Natural killer cell (primary cell): ENCODE measurements at regions not wholly inside any gene's neighbourhood (a gene's known extent, or its start where the extent isn't known, plus 50 kb on each side); places are given as distances from the start of the nearest gene placed in this dataset.

Source experiments
- ATAC-seq, 3 donors: fragments of 150-1000 bp in 2 of 3; fragments of 200-7000 bp in 1 of 3; cut with Tn5 transposase; 1 replicate in 1 of 3; 2 replicates in 2 of 3; pipeline ENCODE4 v1.10.0; 2021; ENCODE audit warnings: mild to moderate bottlenecking in 2 of 3, moderate library complexity in 2 of 3
- DNase-seq, 2 donors: peaks; one replicate each; pipeline versions ENCODE4 v3.0.0 to v3.0.0-alpha.2; 2013 to 2021; ENCODE audit warnings: mixed read lengths in 1 of 2
- H3K27ac ChIP-seq: one replicate; pipeline ENCODE4 v1.5.1; 2013; ENCODE audit warnings: mild to moderate bottlenecking, low read length
- H3K27me3 ChIP-seq: one replicate; pipeline ENCODE4 v1.6.1; 2013; ENCODE audit warnings: low read length; ENCODE audit not compliant: control insufficient read depth, insufficient read depth
- H3K36me3 ChIP-seq: one replicate; pipeline ENCODE4 v1.6.1; 2013; ENCODE audit warnings: low read length; ENCODE audit not compliant: control insufficient read depth, insufficient read depth
- H3K4me1 ChIP-seq: one replicate; pipeline ENCODE4 v1.6.1; 2013; ENCODE audit warnings: low read length; ENCODE audit not compliant: control insufficient read depth, insufficient read depth
- H3K4me3 ChIP-seq: one replicate; pipeline ENCODE4 v1.5.1; 2013; ENCODE audit warnings: low read length
- H3K9me3 ChIP-seq: one replicate; pipeline ENCODE4 v1.6.1; 2013; ENCODE audit warnings: low read length; ENCODE audit not compliant: control insufficient read depth, insufficient read depth
- H3K27ac Mint-ChIP-seq, 2 donors: one replicate each; pipeline ENCODE4 v1.8.0; 2022; ENCODE audit warnings: mild to moderate bottlenecking in 2 of 2, mixed read lengths in 2 of 2, moderate library complexity in 1 of 2
- H3K27me3 Mint-ChIP-seq, 2 donors: one replicate each; pipeline ENCODE4 v1.8.0; 2022; ENCODE audit warnings: low read depth in 2 of 2, mixed read lengths in 2 of 2
- H3K36me3 Mint-ChIP-seq: one replicate; pipeline ENCODE4 v1.8.0; 2022; ENCODE audit warnings: mixed read lengths
- H3K4me1 Mint-ChIP-seq, 2 donors: one replicate each; pipeline ENCODE4 v1.8.0; 2022; ENCODE audit warnings: mixed read lengths in 2 of 2
- H3K4me3 Mint-ChIP-seq: one replicate; pipeline ENCODE4 v1.8.0; 2022; ENCODE audit warnings: mild to moderate bottlenecking, moderate library complexity, mixed read lengths
- H3K9me3 Mint-ChIP-seq, 2 donors: one replicate each; pipeline ENCODE4 v1.8.0; 2022; ENCODE audit warnings: mixed read lengths in 2 of 2
- CTCF ChIP-seq: fragments of 200-600 bp; IDR thresholded peaks from one replicate; pipeline ENCODE4 v1.8.0; 2022; ENCODE audit warnings: antibody characterized with exemption
- WGBS: methylation state at CpG from one replicate; pipeline ENCODE4 v1.1.7; 2013; ENCODE audit warnings: missing lambda C conversion rate; ENCODE audit not compliant: insufficient coverage; 5-methylcytosine and 5-hydroxymethylcytosine counted together
- intact Hi-C: fragments of 100-400 bp; cut with micrococcal nuclease; formaldehyde crosslinking; loops from one replicate; pipeline ENCODE4 v1.14.2; 2022

GRCh38 chr7:25854608-25855497, 297.1 kb upstream of the NFE2L3 start:
- H3K27ac ChIP-seq = no peak overlapping the region
- no peak overlapping the region for H3K27ac Mint-ChIP-seq
- H3K4me3 Mint-ChIP-seq = no peak overlapping the region
- peaks cover 28% of the 10 kb centered on the region for H3K4me1 ChIP-seq
- no peak overlapping the region for H3K4me3 ChIP-seq
- DNase-seq (peak in 1 of 2 donors; percentile 62), ATAC-seq (no peak)
- H3K4me1 Mint-ChIP-seq = peaks cover 0 to 15% of the 10 kb centered on the region in 2 donors
- H3K27me3 ChIP-seq = peaks cover 86% of the 10 kb centered on the region
- intact Hi-C loops = loop anchor here (5.0 kb wide), 2 partner anchors 593 to 1387 kb away; partner anchors contain the start of gene EVX1
- peaks cover 44% of the 10 kb centered on the region for H3K9me3 ChIP-seq
- peak; percentile 21 for TF ChIP-seq CTCF
- H3K9me3 Mint-ChIP-seq = peaks cover 3% of the 10 kb centered on the region in 2 donors
- H3K36me3 Mint-ChIP-seq = peaks cover 9% of the 10 kb centered on the region
- 4% methylated on average over 14 of the region's 20 CpGs for WGBS
- H3K36me3 ChIP-seq = no peaks in the 10 kb centered on the region
- H3K27me3 Mint-ChIP-seq = peaks cover 37 to 53% of the 10 kb centered on the region in 2 donors

- DNase-seq = peak in 1 of 2 donors; percentile 29
- Mint-ChIP-seq H3K9me3 (peaks cover 3 to 6% of the 10 kb centered on the region in 2 donors), H3K36me3 (peaks cover 12% of the 10 kb centered on the region), H3K27ac (no peak overlapping the region), H3K4me1 (peaks cover 0 to 20% of the 10 kb centered on the region in 2 donors), H3K4me3 (no peak overlapping the region), H3K27me3 (peaks cover 24 to 50% of the 10 kb centered on the region in 2 donors)
- ATAC-seq = no peak
- Histone ChIP-seq H3K36me3 (no peaks in the 10 kb centered on the region), H3K27ac (no peak overlapping the region), H3K4me3 (peak overlapping the region; percentile 14), H3K9me3 (peaks cover 53% of the 10 kb centered on the region), H3K27me3 (peaks cover 93% of the 10 kb centered on the region), H3K4me1 (peaks cover 28% of the 10 kb centered on the region)
- 31% methylated on average over 18 of the region's 22 CpGs for WGBS
- intact Hi-C loops = loop anchor here (2.0 to 5.0 kb wide), 2 partner anchors 1309 to 1386 kb away; partner anchors contain the start of genes EVX1 and HOXA9
- TF ChIP-seq CTCF = no peak
Measured at GRCh38 chr7:25855854-25856782, 295.9 kb upstream of the NFE2L3 start.

GRCh38 chr7:25857376-25858067, 294.5 kb upstream of the NFE2L3 start:
- intact Hi-C loops = loop anchor here (2.0 to 5.0 kb wide), 2 partner anchors 1307 to 1385 kb away; partner anchors contain the start of genes EVX1 and HOXA9
- H3K36me3 ChIP-seq = no peaks in the 10 kb centered on the region
- H3K36me3 Mint-ChIP-seq = peaks cover 19% of the 10 kb centered on the region
- no peak overlapping the region for H3K4me3 ChIP-seq
- no peak for DNase-seq
- H3K27ac Mint-ChIP-seq = no peak overlapping the region
- peaks cover 3 to 12% of the 10 kb centered on the region in 2 donors for H3K9me3 Mint-ChIP-seq
- H3K27ac ChIP-seq = no peak overlapping the region
- peaks cover 97% of the 10 kb centered on the region for H3K27me3 ChIP-seq
- peaks cover 26% of the 10 kb centered on the region for H3K4me1 ChIP-seq
- 19% methylated on average over 19 of the region's 21 CpGs for WGBS
- no peak for TF ChIP-seq CTCF
- peaks cover 55% of the 10 kb centered on the region for H3K9me3 ChIP-seq
- no peak overlapping the region for H3K4me3 Mint-ChIP-seq
- no peak for ATAC-seq
- peaks cover 16 to 53% of the 10 kb centered on the region in 2 donors for H3K27me3 Mint-ChIP-seq
- peaks cover 10 to 18% of the 10 kb centered on the region in 2 donors for H3K4me1 Mint-ChIP-seq
